Mesenchymal stem cell (in vitro differentiated cells and primary cell): ENCODE measurements at regions not wholly inside any gene's neighbourhood (a gene's known extent, or its start where the extent isn't known, plus 50 kb on each side); places are given as distances from the start of the nearest gene placed in this dataset.
"Not testable (repeated sequence)": the region's sequence is repeated elsewhere in the genome, so short reads cannot be mapped to it uniquely, and the experiment has no call there.

Experiments used
- DNase-seq: peaks from one replicate; pipeline ENCODE4 v3.0.0-alpha.2; 2013
- H2AFZ ChIP-seq: one replicate; pipeline ENCODE4 v1.6.1; 2013; ENCODE audit warnings: low read depth, mild to moderate bottlenecking, control low read depth, inconsistent platforms, low read length, moderate library complexity
- H2AK5ac ChIP-seq: 2 replicates; pipeline ENCODE4 v1.6.1; 2013; ENCODE audit warnings: low read length, moderate library complexity, mild to moderate bottlenecking, inconsistent platforms; ENCODE audit not compliant: severe bottlenecking
- H2BK120ac ChIP-seq: one replicate; pipeline ENCODE4 v1.6.1; 2013; ENCODE audit warnings: low read depth, mild to moderate bottlenecking, inconsistent platforms, low read length, moderate library complexity
- H2BK12ac ChIP-seq, 2 experiments: one replicate each; pipeline ENCODE4 v1.6.1; 2013; ENCODE audit warnings: inconsistent platforms in 2 of 2, low read length in 2 of 2, mild to moderate bottlenecking in 2 of 2, moderate library complexity in 2 of 2, control low read depth in 1 of 2
- H2BK15ac ChIP-seq: one replicate; pipeline ENCODE4 v1.6.1; 2013; ENCODE audit warnings: mild to moderate bottlenecking, low read depth, inconsistent platforms; ENCODE audit not compliant: poor library complexity, severe bottlenecking
- H2BK5ac ChIP-seq: 2 replicates; pipeline ENCODE4 v1.6.1; 2013; ENCODE audit warnings: low read depth, mild to moderate bottlenecking, low read length, control low read depth, inconsistent platforms; ENCODE audit not compliant: poor library complexity, severe bottlenecking
- H3K14ac ChIP-seq, 2 experiments: one replicate each; pipeline ENCODE4 v1.6.1; 2013; ENCODE audit warnings: inconsistent platforms in 2 of 2, low read length in 2 of 2, control low read depth in 1 of 2, mild to moderate bottlenecking in 1 of 2, moderate library complexity in 1 of 2
- H3K18ac ChIP-seq, 2 experiments: one replicate each; pipeline ENCODE4 v1.6.1; 2013; ENCODE audit warnings: inconsistent platforms in 2 of 2, low read length in 2 of 2, control low read depth in 1 of 2, low read depth in 1 of 2, mild to moderate bottlenecking in 1 of 2
- H3K23ac ChIP-seq, 2 experiments: one replicate each; pipeline ENCODE4 v1.6.1; 2013; ENCODE audit warnings: inconsistent platforms in 2 of 2, low read length in 2 of 2, mild to moderate bottlenecking in 2 of 2, moderate library complexity in 2 of 2, control low read depth in 1 of 2
- H3K27ac ChIP-seq: 2 replicates; pipeline ENCODE4 v1.5.1; 2013; ENCODE audit warnings: mild to moderate bottlenecking, moderate library complexity, low read length, control low read depth, inconsistent platforms; ENCODE audit not compliant: poor library complexity, severe bottlenecking
- H3K27me3 ChIP-seq, 2 experiments: 2 replicates each; pipeline versions ENCODE4 v1.6.1 to v1.7.0; 2013; ENCODE audit warnings: low read length in 2 of 2, mild to moderate bottlenecking in 2 of 2, moderate library complexity in 2 of 2, control low read depth in 1 of 2, inconsistent platforms in 1 of 2; ENCODE audit not compliant: control insufficient read depth in 1 of 2, insufficient read depth in 1 of 2
- H3K36me3 ChIP-seq, 2 experiments: 2 replicates each; pipeline versions ENCODE4 v1.6.1 to v1.7.0; 2013; ENCODE audit warnings: low read length in 2 of 2, control low read depth in 1 of 2, inconsistent platforms in 1 of 2, low read depth in 1 of 2, mild to moderate bottlenecking in 1 of 2; ENCODE audit not compliant: insufficient read depth in 2 of 2, control insufficient read depth in 1 of 2
- H3K4ac ChIP-seq, 2 experiments: one replicate each; pipeline ENCODE4 v1.6.1; 2013; ENCODE audit warnings: inconsistent platforms in 2 of 2, low read length in 2 of 2, mild to moderate bottlenecking in 2 of 2, moderate library complexity in 2 of 2, control low read depth in 1 of 2, low read depth in 1 of 2
- H3K4me1 ChIP-seq: 2 replicates; pipeline ENCODE4 v1.6.1; 2013; ENCODE audit warnings: low read depth, low read length, control low read depth; ENCODE audit not compliant: control insufficient read depth, insufficient read depth
- H3K4me2 ChIP-seq: 2 replicates; pipeline ENCODE4 v1.6.1; 2013; ENCODE audit warnings: low read length, mild to moderate bottlenecking, inconsistent platforms; ENCODE audit not compliant: poor library complexity, severe bottlenecking
- H3K4me3 ChIP-seq, 2 experiments: 2 replicates each; pipeline versions ENCODE4 v1.5.1 to v1.7.0; 2013; ENCODE audit warnings: low read length in 2 of 2, mild to moderate bottlenecking in 2 of 2, control low read depth in 1 of 2, low read depth in 1 of 2; ENCODE audit not compliant: insufficient read depth in 1 of 2
- H3K79me1 ChIP-seq: replicated peaks from 2 replicates; pipeline ENCODE4 v1.6.1; 2013; ENCODE audit warnings: mild to moderate bottlenecking, control low read depth, low read length, inconsistent platforms; ENCODE audit not compliant: poor library complexity, severe bottlenecking
- H3K9ac ChIP-seq: 2 replicates; pipeline ENCODE4 v1.7.0; 2013; ENCODE audit warnings: mild to moderate bottlenecking, low read length, moderate library complexity
- H3K9me3 ChIP-seq: 2 replicates; pipeline ENCODE4 v1.7.0; 2013; ENCODE audit warnings: mild to moderate bottlenecking, low read length; ENCODE audit not compliant: control insufficient read depth
- H4K8ac ChIP-seq: one replicate; pipeline ENCODE4 v1.6.1; 2013; ENCODE audit warnings: inconsistent platforms, mild to moderate bottlenecking, low read length, moderate library complexity
- H4K91ac ChIP-seq: one replicate; pipeline ENCODE4 v1.6.1; 2013; ENCODE audit warnings: mild to moderate bottlenecking, low read length, inconsistent platforms
- WGBS: methylation state at CpG from one replicate; pipeline ENCODE4 v1.1.7; 2013; ENCODE audit warnings: mixed read lengths; 5-methylcytosine and 5-hydroxymethylcytosine counted together

DNA sequence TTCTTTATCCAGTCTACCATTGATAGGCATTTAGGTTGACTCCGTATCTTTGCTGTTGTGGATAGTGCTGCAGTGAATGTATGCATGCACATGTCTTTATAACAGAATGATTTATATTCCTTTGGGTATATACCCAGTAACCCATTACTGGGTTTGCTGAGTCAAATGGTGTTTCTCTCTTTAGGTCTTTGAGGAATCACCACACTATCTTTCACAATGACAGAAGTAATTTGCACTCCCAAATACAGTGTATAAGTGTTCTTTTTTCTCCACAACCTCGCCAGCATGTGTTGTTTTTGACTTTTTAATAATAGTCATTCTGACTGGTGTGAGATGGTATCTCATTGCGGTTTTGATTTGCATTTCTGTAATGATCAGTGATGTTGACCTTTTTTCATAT is 271.3 kb downstream of the SV2B start:
- not testable (repeated sequence) for H3K27ac ChIP-seq, H4K91ac ChIP-seq, H2BK120ac ChIP-seq, H3K4me2 ChIP-seq, H3K79me1 ChIP-seq, H3K4me3 ChIP-seq, H3K23ac ChIP-seq, H2AFZ ChIP-seq, H3K36me3 ChIP-seq, H3K4ac ChIP-seq, H3K4me1 ChIP-seq, H4K8ac ChIP-seq, H3K9ac ChIP-seq, H2BK12ac ChIP-seq, H3K14ac ChIP-seq, DNase-seq, H2BK5ac ChIP-seq, H2BK15ac ChIP-seq, H3K9me3 ChIP-seq, H3K18ac ChIP-seq, H3K27me3 ChIP-seq, H2AK5ac ChIP-seq
- WGBS = 73% methylated on average over 2 of the region's 3 CpGs

DNA sequence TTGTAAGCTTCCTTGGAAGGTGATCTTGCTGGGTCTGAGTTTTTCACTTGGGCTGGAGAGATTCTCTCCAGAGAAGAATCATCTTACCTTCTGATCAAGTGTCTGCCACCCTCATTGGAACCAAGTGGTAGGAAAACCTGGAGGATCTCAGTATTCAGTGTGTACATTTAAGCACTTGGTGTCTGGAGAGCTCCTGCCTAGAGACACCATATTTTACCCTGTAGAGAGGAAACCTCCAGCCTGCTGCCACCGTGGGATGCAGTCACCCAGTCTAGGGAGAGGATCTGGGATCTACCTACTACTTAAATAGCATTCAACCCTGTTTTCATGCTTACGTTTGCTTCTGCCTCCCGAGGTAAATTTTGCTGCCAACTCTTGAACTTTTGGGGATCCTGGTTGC is 274.3 kb downstream of the SV2B start:
- H3K9ac ChIP-seq = no peak overlapping the region
- WGBS = 70% methylated on average over 3 of the region's 3 CpGs
- H3K36me3 ChIP-seq = no peaks in the 10 kb centered on the region
- no peak overlapping the region for H2BK120ac ChIP-seq
- H3K9me3 ChIP-seq = peaks cover 2% of the 10 kb centered on the region
- H3K14ac ChIP-seq = no peak overlapping the region
- no peak overlapping the region for H3K4me3 ChIP-seq
- no peak overlapping the region for H3K4me2 ChIP-seq
- H4K8ac ChIP-seq = no peak overlapping the region
- no peak overlapping the region for H2AK5ac ChIP-seq
- H2BK12ac ChIP-seq = no peak overlapping the region
- no peaks in the 10 kb centered on the region for H3K79me1 ChIP-seq
- H3K4ac ChIP-seq = no peak overlapping the region
- H3K4me1 ChIP-seq = no peaks in the 10 kb centered on the region
- DNase-seq = no peak
- H2AFZ ChIP-seq = no peak overlapping the region
- no peak overlapping the region for H2BK5ac ChIP-seq
- H3K23ac ChIP-seq = no peak overlapping the region
- no peak overlapping the region for H4K91ac ChIP-seq
- no peak overlapping the region for H3K18ac ChIP-seq
- H2BK15ac ChIP-seq = no peak overlapping the region
- H3K27me3 ChIP-seq = peaks cover 0 to 7% of the 10 kb centered on the region in 2 experiments
- H3K27ac ChIP-seq = no peak overlapping the region

- Histone ChIP-seq H3K9ac (no peak overlapping the region), H3K27ac (no peak overlapping the region), H3K18ac (no peak overlapping the region), H3K23ac (no peak overlapping the region), H3K14ac (no peak overlapping the region), H2BK5ac (no peak overlapping the region), H3K9me3 (peaks cover 2% of the 10 kb centered on the region), H2BK12ac (no peak overlapping the region), H2BK120ac (no peak overlapping the region), H2AK5ac (no peak overlapping the region), H2AFZ (no peak overlapping the region), H3K4ac (no peak overlapping the region), H2BK15ac (no peak overlapping the region), H3K79me1 (no peaks in the 10 kb centered on the region), H4K91ac (no peak overlapping the region), H4K8ac (no peak overlapping the region), H3K36me3 (no peaks in the 10 kb centered on the region), H3K4me1 (no peaks in the 10 kb centered on the region), H3K4me2 (no peak overlapping the region), H3K27me3 (peaks cover 0 to 3% of the 10 kb centered on the region in 2 experiments), H3K4me3 (no peak overlapping the region)
- 71% methylated on average over 12 of the region's 12 CpGs for WGBS
- no peak for DNase-seq
These were observed 276.0 kb downstream of the SV2B start for GRCh38 chr15:91376038-91376437.

- H4K8ac ChIP-seq = no peak overlapping the region
- H3K9ac ChIP-seq = no peak overlapping the region
- no peak overlapping the region for H3K4me2 ChIP-seq
- no peak overlapping the region for H3K27ac ChIP-seq
- no peak overlapping the region for H4K91ac ChIP-seq
- H2AFZ ChIP-seq = no peak overlapping the region
- no peaks in the 10 kb centered on the region for H3K4me1 ChIP-seq
- no peak for DNase-seq
- no peak overlapping the region for H3K4ac ChIP-seq
- 32% methylated on average over 2 of the region's 2 CpGs for WGBS
- H3K18ac ChIP-seq = no peak overlapping the region
- H2BK5ac ChIP-seq = no peak overlapping the region
- H2AK5ac ChIP-seq = no peak overlapping the region
- H2BK12ac ChIP-seq = no peak overlapping the region
- H3K79me1 ChIP-seq = no peaks in the 10 kb centered on the region
- peaks cover 0 to 6% of the 10 kb centered on the region in 2 experiments for H3K27me3 ChIP-seq
- H3K14ac ChIP-seq = no peak overlapping the region
- H3K23ac ChIP-seq = no peak overlapping the region
- no peaks in the 10 kb centered on the region for H3K9me3 ChIP-seq
- no peak overlapping the region for H2BK120ac ChIP-seq
- H2BK15ac ChIP-seq = no peak overlapping the region
- no peaks in the 10 kb centered on the region for H3K36me3 ChIP-seq
- H3K4me3 ChIP-seq = no peak overlapping the region
These were observed 280.1 kb downstream of the SV2B start for GRCh38 chr15:91380114-91380513.
